Epithelial cell of esophagus (primary cell): ENCODE measurements at regions not wholly inside any gene's neighbourhood (a gene's known extent, or its start where the extent isn't known, plus 50 kb on each side); places are given as distances from the start of the nearest gene placed in this dataset.

ENCODE experiments used
- DNase-seq: peaks from one replicate; pipeline ENCODE4 v3.0.0; 2010; ENCODE audit warnings: low read depth
- H3K4me3 ChIP-seq: 2 replicates; pipeline ENCODE4 v1.5.1; 2011; ENCODE audit warnings: mild to moderate bottlenecking, low read length, control low read depth
- CTCF ChIP-seq: IDR thresholded peaks from 2 replicates; pipeline ENCODE4 v1.5.1; 2011; ENCODE audit warnings: low read depth, mild to moderate bottlenecking, low read length, control low read depth, inconsistent platforms; ENCODE audit not compliant: insufficient read depth; ENCODE audit errors: missing control alignments

DNA sequence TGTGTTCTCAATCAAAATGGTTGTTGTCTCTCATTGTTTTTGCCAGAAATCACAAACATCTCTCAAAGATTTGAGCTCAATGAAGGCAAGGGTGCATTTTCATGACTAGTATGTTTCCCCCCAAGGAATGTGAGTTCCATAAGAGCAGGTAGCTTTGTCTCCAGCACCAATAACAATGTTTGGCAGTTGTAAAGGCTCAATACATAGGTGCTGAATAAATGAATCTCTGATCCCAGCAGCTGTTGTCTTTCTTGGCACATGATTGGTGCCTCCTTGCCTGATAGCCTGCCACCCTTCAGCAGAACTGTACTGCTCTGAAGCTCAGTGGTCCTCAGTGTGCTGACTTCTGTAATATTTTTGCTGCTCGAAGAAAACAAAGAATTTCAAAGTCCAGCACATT lies 103.1 kb upstream of the CDH11 start:
- no peak overlapping the region for H3K4me3 ChIP-seq
- DNase-seq, result no peak
- no peak for TF ChIP-seq CTCF

DNA sequence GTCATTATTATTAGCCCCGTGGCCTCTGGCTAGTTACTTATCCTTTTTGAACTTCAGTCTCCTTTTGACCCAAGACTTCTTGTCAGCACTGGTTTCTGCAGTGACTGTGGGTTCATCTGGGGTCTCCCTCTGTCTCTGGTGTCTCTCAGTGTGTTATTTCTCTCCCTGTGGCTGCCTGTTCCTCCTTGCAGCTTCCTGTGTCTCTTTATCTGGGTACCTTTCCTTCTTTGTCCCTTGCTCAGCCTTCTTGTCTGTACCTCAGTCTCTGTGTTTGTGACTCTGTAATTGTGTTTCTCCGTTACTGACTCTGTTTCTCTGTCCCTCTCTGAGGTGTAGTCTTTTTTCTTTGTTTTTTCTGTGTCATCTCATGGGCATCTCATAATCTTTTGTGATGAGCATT lies 102.6 kb upstream of the CDH11 start:
- no peak for TF ChIP-seq CTCF
- no peak overlapping the region for H3K4me3 ChIP-seq
- no peak for DNase-seq

DNA sequence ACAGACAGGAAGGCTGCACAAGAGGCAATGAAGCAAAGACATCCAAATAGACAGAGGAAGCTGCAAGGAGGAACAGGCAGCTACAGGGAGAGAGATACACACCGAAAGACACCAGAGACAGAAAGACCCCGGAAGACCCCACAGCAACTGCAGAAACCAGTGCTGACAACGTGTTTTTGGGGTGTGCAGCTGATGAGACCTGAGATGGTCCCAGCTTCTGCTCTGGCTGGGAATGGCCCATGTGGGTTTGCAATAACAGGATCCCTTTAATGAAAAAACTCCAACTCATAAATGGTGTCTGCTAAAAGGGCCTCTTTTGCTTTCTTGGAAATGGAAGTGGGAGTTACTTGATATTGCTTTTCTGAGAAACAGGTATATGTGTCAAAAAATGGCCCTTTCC lies 101.5 kb upstream of the CDH11 start:
- DNase-seq, result no peak
- no peak overlapping the region for H3K4me3 ChIP-seq
- no peak for TF ChIP-seq CTCF

- no peak overlapping the region for H3K4me3 ChIP-seq
- TF ChIP-seq CTCF, result no peak
- DNase-seq, result no peak
Measured at GRCh38 chr16:65222536-65222935, 100.7 kb upstream of the CDH11 start.

- DNase-seq, result no peak
- TF ChIP-seq CTCF, result no peak
Measured at GRCh38 chr16:65222049-65222448, 100.2 kb upstream of the CDH11 start.

DNA sequence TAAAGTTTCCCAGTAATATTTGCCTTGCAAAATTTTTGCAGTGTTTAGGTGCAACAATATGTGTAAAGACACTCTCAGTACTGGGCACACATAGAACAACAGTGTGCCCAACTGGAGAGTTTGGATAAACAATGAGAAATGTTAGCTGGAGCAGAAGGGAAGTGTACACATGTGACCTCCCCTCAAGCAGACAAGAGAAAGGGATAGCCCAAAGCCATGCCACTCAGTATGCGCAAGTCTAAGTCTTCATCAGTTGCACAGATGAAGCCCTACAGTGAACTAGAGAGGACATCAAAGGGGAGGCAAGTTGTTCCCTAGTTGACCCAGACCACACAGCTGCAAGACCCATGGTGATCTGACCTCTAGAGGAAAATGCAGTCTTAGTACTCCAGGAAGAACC lies 97.9 kb upstream of the CDH11 start:
- TF ChIP-seq CTCF, result no peak
- no peak overlapping the region for H3K4me3 ChIP-seq
- DNase-seq, result no peak

More at GRCh38 chr16:65222049-65222448, 100.2 kb upstream of the CDH11 start:
- no peak overlapping the region for H3K4me3 ChIP-seq

DNA sequence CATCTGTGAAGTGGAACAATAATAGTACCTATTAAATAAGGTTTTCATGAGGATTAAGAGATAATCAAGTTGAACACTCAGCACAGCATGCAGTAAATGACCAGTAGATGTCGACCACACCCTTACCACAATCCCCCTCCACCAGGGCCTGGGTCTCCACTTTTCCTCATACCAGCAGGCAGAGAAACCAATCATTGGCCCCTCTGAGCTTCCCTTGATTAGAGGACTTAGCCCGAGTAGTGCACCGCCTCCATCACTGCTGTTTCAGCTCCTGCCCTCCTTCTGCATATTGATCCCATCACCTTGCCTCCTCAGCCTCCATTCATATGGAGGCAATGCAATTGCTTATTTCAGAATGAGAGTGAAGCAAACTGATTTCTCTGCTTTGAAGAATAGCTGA lies 96.5 kb upstream of the CDH11 start:
- DNase-seq, result no peak
- H3K4me3 ChIP-seq, result no peak overlapping the region
- no peak for TF ChIP-seq CTCF
